Endothelial cell of umbilical vein (primary cell): ENCODE measurements at regions not wholly inside any gene's neighbourhood (a gene's known extent, or its start where the extent isn't known, plus 50 kb on each side); places are given as distances from the start of the nearest gene placed in this dataset.

Experiments used
- BruUV-seq: library from RNA; stranded (reverse); fragments of 400-500 nt; replicated peaks from 2 replicates; lab custom pipeline; 2021; lab: Mats Ljungman, UMichigan
- CTCF ChIA-PET: fragments of 300-600, 350-600 bp; sonication (Branson Sonifier 250); formaldehyde crosslinking; loops from one replicate; lab custom pipeline; 2021; ENCODE audit warnings: antibody characterized with exemption, inconsistent platforms; lab: Charles Lee
- POLR2A ChIA-PET: fragments of 300-600, 350-600 bp; sonication (Branson Sonifier 250); formaldehyde crosslinking; loops from one replicate; lab custom pipeline; 2021; ENCODE audit warnings: antibody characterized with exemption, inconsistent platforms; lab: Charles Lee
- DNase-seq: peaks from one replicate; pipeline ENCODE4 v3.0.0-alpha.2; 2011; ENCODE audit warnings: low read depth, low spot score
- FAIRE-seq: peaks from 2 replicates; lab custom pipeline; 2011; peaks lifted over from hg19 to GRCh38; lab: Jason Lieb, UNC
- H2AFZ ChIP-seq: 2 replicates; pipeline ENCODE4 v1.6.0; 2012; ENCODE audit warnings: low read depth, low read length, control low read depth, inconsistent platforms
- H3K27ac ChIP-seq: 2 replicates; pipeline ENCODE4 v1.5.1; 2011; ENCODE audit warnings: low read depth, mild to moderate bottlenecking, control low read depth, low read length, moderate library complexity; ENCODE audit not compliant: insufficient read depth
- H3K27me3 ChIP-seq, 2 experiments: 2 replicates each; pipeline versions ENCODE4 v1.6.0 to v1.6.1; 2011; ENCODE audit warnings: low read length in 2 of 2, mixed read lengths in 1 of 2; ENCODE audit not compliant: control insufficient read depth in 2 of 2, insufficient read depth in 2 of 2
- H3K36me3 ChIP-seq, 2 experiments: 2 replicates in 1 of 2; 3 replicates in 1 of 2; pipeline ENCODE4 v1.5.1; 2011; ENCODE audit warnings: low read length in 2 of 2, mild to moderate bottlenecking in 1 of 2, moderate library complexity in 1 of 2; ENCODE audit not compliant: control insufficient read depth in 2 of 2, insufficient read depth in 2 of 2; ENCODE audit errors: extremely low read depth in 1 of 2
- H3K4me1 ChIP-seq: 3 replicates; pipeline ENCODE4 v1.5.1; 2011; ENCODE audit warnings: mild to moderate bottlenecking, low read length; ENCODE audit not compliant: control insufficient read depth, insufficient read depth; ENCODE audit errors: extremely low read depth
- H3K4me2 ChIP-seq: 2 replicates; pipeline ENCODE4 v1.6.1; 2011; ENCODE audit warnings: low read length, control low read depth, mixed read lengths; ENCODE audit not compliant: insufficient read depth
- H3K4me3 ChIP-seq, 3 experiments: fragments of 200-600 bp in 1 of 3; sonication (generic), shearing (Covaris generic) in 1 of 3; replicated peaks in 1 of 3; 2 replicates each; pipeline ENCODE4 v1.5.1; 2011 to 2016; ENCODE audit warnings: control low read depth in 3 of 3, low read length in 3 of 3, mild to moderate bottlenecking in 2 of 3, inconsistent platforms in 1 of 3, low read depth in 1 of 3, moderate library complexity in 1 of 3; ENCODE audit not compliant: insufficient read depth in 1 of 3
- H3K79me2 ChIP-seq: 2 replicates; pipeline ENCODE4 v1.6.0; 2012; ENCODE audit warnings: low read length, inconsistent platforms; ENCODE audit not compliant: control insufficient read depth, insufficient read depth
- H3K9ac ChIP-seq: replicated peaks from 2 replicates; pipeline ENCODE3; 2011; ENCODE audit warnings: low read length, control low read depth; ENCODE audit not compliant: insufficient read depth; ENCODE audit errors: extremely low read depth
- H3K9me1 ChIP-seq: replicated peaks from 3 replicates; pipeline ENCODE4 v1.6.0; 2011; ENCODE audit warnings: mild to moderate bottlenecking, low read length; ENCODE audit not compliant: control insufficient read depth, insufficient read depth; ENCODE audit errors: extremely low read depth
- H3K9me3 ChIP-seq: replicated peaks from 2 replicates; pipeline ENCODE4 v1.5.1; 2012; ENCODE audit warnings: low read length, inconsistent platforms; ENCODE audit not compliant: control insufficient read depth, insufficient read depth
- H4K20me1 ChIP-seq: replicated peaks from 2 replicates; pipeline ENCODE3; 2011; ENCODE audit warnings: mild to moderate bottlenecking, low read length; ENCODE audit not compliant: control insufficient read depth, insufficient read depth; ENCODE audit errors: extremely low read depth
- CTCF ChIP-seq, 2 donors: IDR thresholded peaks; 1 replicate in 1 of 2; 2 replicates in 1 of 2; pipeline ENCODE4 v1.5.1; 2011; ENCODE audit warnings: low read length in 2 of 2, mild to moderate bottlenecking in 2 of 2, moderate library complexity in 2 of 2, control low read depth in 1 of 2, inconsistent platforms in 1 of 2, low read depth in 1 of 2; ENCODE audit not compliant: insufficient read depth in 1 of 2; ENCODE audit errors: extremely low read depth in 1 of 2
- EZH2 ChIP-seq: IDR thresholded peaks from 2 replicates; pipeline ENCODE4 v1.6.1; 2012; ENCODE audit warnings: borderline replicate concordance, low read depth, mild to moderate bottlenecking, moderate library complexity, low read length, inconsistent platforms; ENCODE audit not compliant: severe bottlenecking
- FOS ChIP-seq: IDR thresholded peaks from 2 replicates; pipeline ENCODE4 v1.6.1; 2011; ENCODE audit warnings: mild to moderate bottlenecking, low read length, moderate library complexity, borderline replicate concordance; ENCODE audit not compliant: insufficient read depth
- GATA2 ChIP-seq: IDR thresholded peaks from 2 replicates; pipeline ENCODE4 v1.7.0; 2011; ENCODE audit warnings: low read depth, mild to moderate bottlenecking, moderate library complexity, mixed read lengths, low read length; ENCODE audit not compliant: insufficient read length, insufficient read depth
- JUN ChIP-seq: IDR thresholded peaks from 2 replicates; pipeline ENCODE4 v1.6.1; 2011; ENCODE audit warnings: borderline replicate concordance, low read depth; ENCODE audit not compliant: insufficient read length, insufficient read depth
- MAX ChIP-seq: IDR thresholded peaks from 2 replicates; pipeline ENCODE4 v1.6.1; 2011; ENCODE audit not compliant: insufficient read depth, insufficient read length
- MYC ChIP-seq: IDR thresholded peaks from one replicate; pipeline ENCODE4 v1.6.1; 2011; ENCODE audit warnings: mild to moderate bottlenecking, low read depth, low read length
- POLR2A ChIP-seq: IDR thresholded peaks from 2 replicates; pipeline ENCODE4 v1.6.1; 2012; ENCODE audit warnings: low read depth, mild to moderate bottlenecking, control low read depth, low read length
- POLR2AphosphoS5 ChIP-seq: IDR thresholded peaks from 2 replicates; pipeline ENCODE4 v1.6.1; 2012; ENCODE audit warnings: low read depth, mild to moderate bottlenecking, control low read depth, low read length, moderate library complexity; ENCODE audit not compliant: insufficient read depth
- dilution Hi-C: fragments of 300-500 bp; cut with MboI; formaldehyde crosslinking; loops from one replicate; pipeline ENCODE4 v1.15.0; 2019; ENCODE audit warnings: low sequenced_read_pairs; ENCODE audit not compliant: extremely low pct_ligation_motif_present
- intact Hi-C: fragments of 100-400 bp; cut with micrococcal nuclease; formaldehyde crosslinking; loops from one replicate; pipeline ENCODE4 v1.10.0; 2022

GRCh38 chr10:34013235-34013634 is 678.8 kb upstream of the NRP1 start:
- dilution Hi-C loops (no loop called here), intact Hi-C loops (no loop called here)
- no peaks in the 10 kb centered on the region for H3K36me3 ChIP-seq
- no peak for TF ChIP-seq MAX
- no peak for TF ChIP-seq EZH2
- no peak for TF ChIP-seq FOS
- no peak for TF ChIP-seq GATA2
- TF ChIP-seq JUN = no peak
- TF ChIP-seq MYC = no peak
- no peak for TF ChIP-seq POLR2AphosphoS5
- no peak for TF ChIP-seq POLR2A
- no peak for TF ChIP-seq CTCF (IDR thresholded peaks at IDR 0.05; ENCODE audit: extremely low read depth in 1 of 2, insufficient read depth in 1 of 2, low read depth in 1 of 2, low read length in 2 of 2)
- H3K9me3 ChIP-seq = no peaks in the 10 kb centered on the region
- H4K20me1 ChIP-seq = no peaks in the 10 kb centered on the region
- CTCF ChIA-PET = no interaction called here
- no peak overlapping the region for H2AFZ ChIP-seq
- no TSS peak for BruUV-seq
- H3K9ac ChIP-seq = no peak overlapping the region
- H3K27me3 ChIP-seq = peaks cover 3 to 5% of the 10 kb centered on the region in 2 experiments
- H3K27ac ChIP-seq = no peak overlapping the region
- DNase-seq = no peak
- H3K4me3 ChIP-seq = no peak overlapping the region
- no peak for FAIRE-seq
- H3K4me1 ChIP-seq = no peaks in the 10 kb centered on the region
- POLR2A ChIA-PET = no interaction called here
- no peaks in the 10 kb centered on the region for H3K9me1 ChIP-seq
- no peaks in the 10 kb centered on the region for H3K79me2 ChIP-seq
- no peak overlapping the region for H3K4me2 ChIP-seq
